ENCODE measurements at regions not wholly inside any gene's neighbourhood (a gene's known extent, or its start where the extent isn't known, plus 50 kb on each side); places are given as distances from the start of the nearest gene placed in this dataset.
"Not testable (repeated sequence)": the region's sequence is repeated elsewhere in the genome, so short reads cannot be mapped to it uniquely, and the experiment has no call there.

DNA sequence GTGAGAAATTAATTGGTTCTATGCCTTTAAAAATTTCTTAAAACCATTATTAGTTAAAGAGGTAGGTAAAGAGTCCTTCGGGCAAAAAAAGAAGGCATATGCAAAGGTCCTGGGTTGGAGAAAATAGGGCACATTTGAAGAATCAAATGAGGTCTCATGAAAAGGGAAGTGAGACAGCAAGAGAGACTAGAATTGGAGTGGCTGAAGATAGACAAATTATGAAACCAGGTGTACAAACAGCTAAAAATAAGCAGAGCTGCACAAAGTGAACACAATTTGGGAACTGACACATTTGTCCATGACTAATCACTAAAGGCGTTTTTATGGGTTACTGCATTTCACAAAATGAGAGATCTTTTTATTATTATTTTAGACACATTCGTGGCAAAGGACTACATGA is 581.2 kb downstream of the PYDC2 start:
- peak; percentile 9 for DNase-seq

DNA sequence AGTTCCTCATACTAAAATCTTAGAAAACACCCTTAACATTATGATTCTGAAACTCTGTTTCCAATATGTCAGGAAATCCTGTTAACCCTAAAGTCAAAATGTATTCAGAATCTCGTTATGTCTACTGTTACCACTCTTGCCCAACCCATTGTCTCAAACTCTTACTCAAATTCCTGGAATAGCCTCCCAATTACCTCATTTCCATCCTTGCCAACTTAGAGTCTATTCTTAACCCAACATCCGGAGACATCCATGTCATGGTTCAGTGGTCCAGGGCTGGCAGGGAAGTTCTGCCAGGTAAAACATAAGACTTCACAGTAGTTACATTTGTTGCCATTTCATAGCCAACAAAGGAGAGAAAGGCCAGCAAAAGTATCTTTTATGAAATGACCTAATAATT is 593.9 kb downstream of the PYDC2 start:
- no peak for DNase-seq

DNA sequence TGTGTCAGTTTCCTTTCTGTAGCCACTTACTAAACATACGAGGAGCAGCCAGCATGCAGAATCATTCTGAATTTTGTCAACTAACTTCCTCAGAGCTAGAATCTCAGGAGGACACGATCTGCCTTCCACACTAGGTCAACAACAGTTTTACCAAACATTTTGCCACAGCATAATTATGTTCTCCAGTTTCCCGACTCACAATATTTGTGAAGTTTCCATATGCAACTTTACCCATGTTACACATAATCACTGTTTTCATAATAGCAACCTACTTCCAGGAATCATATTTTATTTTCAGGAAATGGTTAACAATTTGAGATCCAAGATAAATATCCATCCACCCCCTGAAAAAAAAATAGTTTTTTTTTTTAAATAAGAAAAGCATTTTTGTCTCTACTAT is 595.0 kb downstream of the PYDC2 start:
- DNase-seq, result no peak

- DNase-seq, result no peak
Observed at GRCh38 chr3:192057261-192057660, 596.3 kb downstream of the PYDC2 start.

DNA sequence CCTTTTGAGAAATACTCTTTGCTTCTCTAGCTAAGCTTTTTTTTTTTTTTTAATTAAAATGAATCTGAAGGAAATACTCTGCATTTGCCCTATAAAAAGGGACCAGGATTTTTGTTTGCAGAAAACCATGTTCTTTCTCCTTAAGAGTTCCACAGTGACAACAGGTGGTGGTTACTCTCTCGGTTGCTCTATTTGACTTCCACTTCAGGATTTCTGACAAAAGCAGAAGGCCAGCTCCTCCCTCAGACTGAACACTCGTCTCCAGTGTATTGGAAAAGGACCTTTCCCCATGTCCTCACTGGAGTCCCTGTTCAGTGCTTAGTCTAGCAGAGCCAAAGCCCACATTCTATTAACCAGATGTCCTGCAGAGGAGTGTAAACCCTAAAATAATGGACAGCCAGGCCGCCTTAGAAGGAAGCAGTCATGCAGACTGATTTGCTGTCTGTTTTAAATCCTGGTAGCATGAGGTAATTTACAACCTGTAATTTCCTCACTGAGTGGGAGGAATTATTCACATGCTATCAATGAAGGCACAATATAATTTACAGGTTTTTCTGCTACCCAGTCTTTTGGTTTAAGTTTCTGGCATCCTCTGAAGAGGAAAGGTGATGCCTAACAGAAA is 599.3 kb downstream of the PYDC2 start:
- DNase-seq, result peak; percentile 94

- peak; percentile 18 for DNase-seq
Observed at GRCh38 chr3:192061426-192061825, 600.5 kb downstream of the PYDC2 start.

- no peak for DNase-seq
Observed at GRCh38 chr3:192062186-192062585, 601.2 kb downstream of the PYDC2 start.

GRCh38 chr3:192063570-192063969 is 602.6 kb downstream of the PYDC2 start:
- DNase-seq, result no peak

DNA sequence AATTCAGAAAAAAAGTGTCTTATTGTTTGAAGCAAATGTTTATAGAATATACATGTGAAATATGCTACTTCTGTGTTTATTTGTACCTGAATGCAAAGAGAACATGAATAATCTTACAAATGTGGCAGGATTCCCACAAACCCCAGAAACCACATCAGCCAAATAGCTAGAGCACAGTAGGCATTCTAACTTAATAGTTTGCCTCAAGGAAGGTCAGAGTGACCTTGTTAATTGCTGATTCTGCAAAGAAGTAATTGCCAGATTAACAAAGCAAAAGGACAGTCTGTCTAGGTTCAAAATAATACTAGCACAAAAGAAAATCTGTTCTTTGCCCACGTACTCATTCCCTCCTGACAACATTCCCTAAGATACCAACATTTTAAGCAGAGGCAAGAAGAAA is 604.0 kb downstream of the PYDC2 start:
- DNase-seq, result no peak

GRCh38 chr3:192066253-192066652 is 605.3 kb downstream of the PYDC2 start:
- DNase-seq, result not testable (repeated sequence)

- no peak for DNase-seq
Observed at GRCh38 chr3:192068464-192069254, 607.7 kb downstream of the PYDC2 start.

- DNase-seq, result no peak
Observed at GRCh38 chr3:192077795-192078497, 617.0 kb downstream of the PYDC2 start.

- DNase-seq, result peak; percentile 94
Observed at GRCh38 chr3:192079098-192079497, 618.1 kb downstream of the PYDC2 start.

GRCh38 chr3:192080336-192080735 is 619.4 kb downstream of the PYDC2 start:
- DNase-seq, result no peak

- DNase-seq, result no peak
Observed at GRCh38 chr3:192082730-192083660, 622.0 kb downstream of the PYDC2 start.
